GM12872 (cell line): ENCODE measurements at regions not wholly inside any gene's neighbourhood (a gene's known extent, or its start where the extent isn't known, plus 50 kb on each side); places are given as distances from the start of the nearest gene placed in this dataset.
A peak's percentile ranks its signal among the peaks of the same experiment; 100 is the strongest.

ENCODE experiments used
- CTCF ChIP-seq: IDR thresholded peaks from 3 replicates; pipeline ENCODE4 v1.5.1; 2011; ENCODE audit warnings: low read depth, mild to moderate bottlenecking, low read length, moderate library complexity; ENCODE audit not compliant: insufficient read depth

- no peak for TF ChIP-seq CTCF
These were observed 70.1 kb downstream of the FBXO4 start for GRCh38 chr5:41995193-41995592.

- no peak for TF ChIP-seq CTCF
These were observed 76.6 kb downstream of the FBXO4 start for GRCh38 chr5:42001673-42002072.

- peak; percentile 79 for TF ChIP-seq CTCF
These were observed 80.6 kb downstream of the FBXO4 start for GRCh38 chr5:42005561-42006153.

- TF ChIP-seq CTCF = no peak
These were observed 88.5 kb downstream of the FBXO4 start for GRCh38 chr5:42013561-42013960.

- no peak for TF ChIP-seq CTCF
These were observed 90.2 kb downstream of the FBXO4 start for GRCh38 chr5:42015254-42015653.

GRCh38 chr5:42015681-42016080, 90.6 kb downstream of the FBXO4 start:
- TF ChIP-seq CTCF = no peak

GRCh38 chr5:42020788-42021530, 95.9 kb downstream of the FBXO4 start:
- TF ChIP-seq CTCF = no peak
